NCI-H526 (cell line): ENCODE measurements at regions not wholly inside any gene's neighbourhood (a gene's known extent, or its start where the extent isn't known, plus 50 kb on each side); places are given as distances from the start of the nearest gene placed in this dataset.
"Not testable (repeated sequence)": the region's sequence is repeated elsewhere in the genome, so short reads cannot be mapped to it uniquely, and the experiment has no call there.

Experiments used
- DNase-seq, 2 experiments: peaks; one replicate each; lab custom pipeline; 2025; lab: John Stamatoyannopoulos, UW

DNA sequence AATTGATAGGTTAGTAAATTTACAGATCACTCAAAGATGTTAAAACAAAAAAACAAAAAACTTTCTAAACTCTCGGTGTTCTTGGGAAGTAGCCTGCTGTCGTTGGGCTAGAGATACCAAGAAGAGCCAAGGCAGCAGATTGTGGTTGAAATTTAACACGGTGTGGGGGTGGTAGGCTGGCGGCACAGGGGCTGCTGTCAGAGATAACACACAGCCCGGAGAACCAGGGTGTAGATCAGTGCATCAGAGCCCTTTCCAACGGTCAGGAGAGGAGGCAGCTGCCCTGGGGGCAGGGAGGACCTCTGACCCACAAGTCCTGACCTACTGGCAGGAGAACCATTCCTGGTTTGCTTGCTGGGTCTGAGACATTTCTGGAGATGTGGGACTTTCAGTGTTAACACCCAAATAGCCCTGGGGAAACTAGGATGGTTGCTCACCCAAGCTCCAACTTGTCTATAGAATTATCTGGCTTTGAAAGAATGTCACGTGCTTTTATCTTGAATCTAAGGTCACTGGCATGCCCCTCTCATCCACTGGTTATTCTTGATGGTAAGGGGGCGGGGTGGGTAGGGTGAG is 205.2 kb upstream of the PLGLB2 start:
- DNase-seq: not testable (repeated sequence)

- not testable (repeated sequence) for DNase-seq
Measured at GRCh38 chr2:87543797-87544196, 204.1 kb upstream of the PLGLB2 start.

- DNase-seq: not testable (repeated sequence)
Measured at GRCh38 chr2:87547106-87547505, 200.8 kb upstream of the PLGLB2 start.

DNA sequence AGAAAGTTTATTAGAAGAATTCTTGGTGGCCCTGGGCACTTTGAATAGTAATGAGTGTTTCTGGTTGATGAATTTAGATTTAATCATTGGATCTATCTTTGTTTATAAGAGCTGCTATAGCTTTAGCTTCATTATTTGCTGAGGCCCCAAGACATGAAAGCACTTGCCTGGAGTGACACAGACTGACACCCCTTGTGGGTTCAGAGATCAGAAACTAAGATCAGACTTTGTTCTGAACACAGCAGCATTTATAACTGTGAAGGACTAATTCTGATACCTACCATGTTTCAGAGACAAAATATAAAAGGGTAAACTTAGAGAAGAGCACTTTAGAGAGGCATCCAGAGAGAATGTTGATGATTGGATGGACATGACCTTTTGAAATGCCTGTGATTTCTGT is 199.9 kb upstream of the PLGLB2 start:
- DNase-seq: not testable (repeated sequence)

DNA sequence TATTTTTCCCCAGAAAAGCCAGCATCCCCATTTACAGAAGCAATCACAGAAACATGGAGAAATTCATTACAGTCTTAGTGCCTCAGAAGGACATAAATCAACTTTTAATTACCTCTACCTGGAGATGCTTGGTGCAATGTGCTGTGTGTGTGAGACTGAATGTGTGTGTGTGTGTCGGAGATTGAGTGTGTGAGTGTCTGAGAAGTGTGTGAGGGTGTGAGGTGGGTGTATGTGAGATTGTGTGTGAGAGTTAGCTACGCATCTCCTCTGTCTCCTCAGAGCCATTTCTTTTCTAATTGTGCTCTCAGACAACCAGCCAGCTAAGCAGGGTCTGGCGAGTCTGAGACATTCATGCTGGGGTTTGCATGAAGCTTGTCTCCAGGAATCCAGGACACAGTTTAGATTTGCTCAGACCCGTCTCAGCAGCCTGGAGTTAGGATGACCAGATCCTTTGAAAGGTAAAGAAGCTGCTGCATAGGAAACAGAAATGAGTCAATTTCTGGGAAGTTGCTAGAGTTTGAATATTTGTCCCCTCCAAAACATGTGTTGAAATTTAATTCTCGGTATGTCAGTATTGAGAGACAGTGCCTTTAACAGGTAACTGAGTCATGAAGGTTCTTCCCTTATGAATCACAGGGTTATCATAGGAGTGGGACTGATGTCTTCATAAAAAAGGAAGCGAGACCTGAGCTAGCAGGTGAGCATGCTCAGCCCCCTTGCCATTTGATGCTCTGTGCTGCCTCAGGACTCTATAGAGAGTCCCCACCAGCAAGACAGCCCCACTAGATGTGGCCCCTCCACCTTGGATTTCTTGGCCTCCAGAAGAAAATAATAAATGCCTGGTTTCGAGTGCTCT is 199.0 kb upstream of the PLGLB2 start:
- DNase-seq: not testable (repeated sequence)

DNA sequence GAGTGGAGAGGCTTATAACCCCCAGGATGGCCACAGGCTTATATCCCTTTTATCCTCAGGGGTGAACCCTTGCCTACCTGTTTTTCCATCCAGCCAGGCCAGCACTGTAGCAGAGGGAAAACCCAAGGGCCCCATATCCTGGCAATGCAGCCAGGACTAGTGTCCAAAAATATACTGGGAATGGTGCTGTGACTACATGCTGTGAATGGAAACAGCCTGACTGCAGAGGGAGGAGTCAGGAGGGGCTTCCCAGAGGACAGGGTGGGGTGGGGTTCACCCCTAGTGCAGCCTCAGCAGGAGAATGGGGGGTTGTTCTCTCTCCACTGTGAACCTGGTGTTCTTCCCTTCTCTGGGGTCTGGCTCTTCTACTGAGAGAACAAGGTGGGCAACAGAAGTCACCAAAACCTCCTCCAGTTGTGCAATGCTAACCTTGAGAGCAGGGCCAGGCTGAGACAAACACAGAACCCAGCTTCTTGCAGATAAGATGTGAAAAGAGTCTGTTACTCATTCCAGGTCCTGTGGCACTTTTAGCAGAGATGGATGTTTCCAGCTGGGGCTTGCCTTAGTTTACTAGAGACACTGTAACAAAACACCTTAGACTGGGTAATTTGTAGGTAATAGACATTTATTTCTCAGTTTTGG is 198.2 kb upstream of the PLGLB2 start:
- not testable (repeated sequence) for DNase-seq

DNA sequence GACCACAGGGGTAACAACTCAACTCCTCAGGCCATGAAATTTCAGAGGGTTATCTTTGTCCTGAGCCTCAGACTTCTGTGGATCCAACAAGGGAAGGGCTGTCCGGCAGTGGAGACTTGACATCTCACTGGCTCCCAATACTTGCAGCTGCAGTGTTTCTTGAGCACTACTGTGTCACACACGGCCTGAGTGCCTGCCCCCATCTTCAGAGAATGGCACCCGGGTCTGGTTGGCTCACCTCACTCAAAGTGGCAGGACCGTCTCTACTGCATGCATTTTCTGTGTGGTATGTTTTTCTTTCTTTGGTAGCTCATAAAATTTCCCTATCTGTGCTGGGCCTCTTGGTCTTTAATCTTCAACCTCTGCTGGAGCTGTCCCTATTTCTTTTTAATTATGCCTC is 193.2 kb upstream of the PLGLB2 start:
- not testable (repeated sequence) for DNase-seq

DNA sequence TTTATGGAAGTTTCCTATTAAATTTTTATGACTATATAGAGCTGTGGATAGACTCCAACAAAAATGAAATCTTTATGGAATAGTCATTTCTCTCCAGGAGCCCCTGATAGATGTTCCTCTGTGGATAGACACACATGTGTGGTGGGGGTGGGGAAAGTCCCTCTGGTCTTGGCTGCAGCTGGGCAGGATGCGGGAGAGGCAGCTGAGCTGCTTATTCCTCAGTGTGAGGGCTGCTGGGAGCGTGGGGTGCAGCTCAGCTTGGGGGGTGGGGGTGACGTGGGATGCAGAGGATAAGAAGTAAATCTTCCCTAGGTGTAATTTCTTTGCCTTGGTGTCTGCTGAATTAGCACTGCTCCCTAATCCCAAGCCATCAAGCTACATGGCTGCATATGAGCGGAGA is 192.8 kb upstream of the PLGLB2 start:
- not testable (repeated sequence) for DNase-seq

DNA sequence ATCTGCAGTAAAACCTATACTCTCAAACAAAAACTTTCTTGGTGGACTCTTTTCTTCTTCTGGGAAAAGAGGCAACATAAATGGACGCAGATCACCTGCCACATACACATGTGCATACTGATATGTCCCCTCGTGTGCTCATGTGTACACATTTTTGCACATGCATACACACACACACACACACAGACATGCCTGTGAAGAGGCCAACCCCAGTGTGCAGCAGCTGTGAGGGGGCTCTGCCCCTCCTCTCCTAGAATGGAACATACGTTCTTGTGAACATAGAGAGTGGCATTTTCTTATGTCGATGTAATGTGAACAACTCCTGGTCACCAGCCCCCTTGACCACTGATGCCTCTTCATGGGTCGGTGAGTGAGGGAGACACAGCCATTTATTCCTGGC is 188.9 kb upstream of the PLGLB2 start:
- not testable (repeated sequence) for DNase-seq

GRCh38 chr2:87559735-87560134 is 188.2 kb upstream of the PLGLB2 start:
- not testable (repeated sequence) for DNase-seq

DNA sequence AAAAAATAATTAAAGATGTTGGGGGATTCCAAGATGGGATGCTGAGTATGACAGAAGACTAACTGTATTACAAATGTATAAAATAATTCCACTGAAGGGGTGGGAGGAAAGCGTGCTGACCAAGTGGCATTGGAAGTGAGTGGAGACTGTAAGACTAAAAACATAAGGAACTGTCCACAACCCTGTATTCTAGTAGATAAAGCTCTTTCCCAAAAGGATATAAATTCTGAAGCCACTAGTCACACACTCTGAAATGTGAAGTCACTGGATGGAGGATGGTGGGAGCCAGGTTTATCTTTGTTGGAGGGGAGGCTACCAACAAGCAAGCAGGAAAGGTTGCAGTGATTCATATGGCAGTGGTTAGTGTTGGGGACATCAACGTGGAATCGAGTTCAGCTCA is 182.8 kb upstream of the PLGLB2 start:
- DNase-seq: not testable (repeated sequence)

DNA sequence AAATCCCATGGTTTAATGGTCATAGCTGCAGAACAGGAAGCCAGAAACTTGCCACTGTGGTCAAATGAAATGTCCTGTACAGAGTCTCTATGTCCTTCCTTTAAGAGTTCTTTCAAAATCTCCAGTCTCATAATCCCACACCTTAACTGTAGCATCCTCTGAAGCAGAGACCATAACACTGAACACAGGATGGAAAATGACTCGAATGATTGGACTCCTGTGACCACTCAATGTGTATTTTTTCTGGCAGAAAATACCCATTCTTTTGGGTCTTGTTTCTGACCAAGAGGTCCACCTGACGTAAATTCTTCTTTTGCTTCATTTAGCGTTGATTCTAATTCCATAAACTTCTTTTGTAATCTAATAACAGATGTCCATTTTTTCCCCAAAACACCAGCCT is 181.4 kb upstream of the PLGLB2 start:
- not testable (repeated sequence) for DNase-seq

DNA sequence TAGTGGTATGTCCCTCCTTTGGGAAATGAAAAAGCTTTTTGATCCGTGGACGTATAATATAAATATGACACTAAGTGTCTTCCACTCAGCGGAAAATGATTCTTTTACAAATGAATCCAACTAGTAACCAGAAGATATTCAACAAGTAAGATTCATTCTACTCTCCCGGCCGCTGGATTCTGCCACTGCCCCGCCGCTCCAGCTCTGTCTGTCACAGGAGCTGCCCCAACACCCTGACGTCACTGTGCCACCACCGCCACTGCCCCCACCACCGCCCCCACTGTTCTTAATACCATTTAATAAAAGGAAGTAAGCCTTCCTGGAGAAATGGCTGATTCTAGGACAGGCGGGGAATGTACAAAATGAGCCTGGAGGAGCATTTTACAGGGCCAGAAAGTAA is 180.8 kb upstream of the PLGLB2 start:
- not testable (repeated sequence) for DNase-seq

- not testable (repeated sequence) for DNase-seq
Measured at GRCh38 chr2:87567912-87568311, 180.0 kb upstream of the PLGLB2 start.

- not testable (repeated sequence) for DNase-seq
Measured at GRCh38 chr2:87568554-87569278, 179.2 kb upstream of the PLGLB2 start.

GRCh38 chr2:87569689-87570397 is 178.0 kb upstream of the PLGLB2 start:
- not testable (repeated sequence) for DNase-seq

DNA sequence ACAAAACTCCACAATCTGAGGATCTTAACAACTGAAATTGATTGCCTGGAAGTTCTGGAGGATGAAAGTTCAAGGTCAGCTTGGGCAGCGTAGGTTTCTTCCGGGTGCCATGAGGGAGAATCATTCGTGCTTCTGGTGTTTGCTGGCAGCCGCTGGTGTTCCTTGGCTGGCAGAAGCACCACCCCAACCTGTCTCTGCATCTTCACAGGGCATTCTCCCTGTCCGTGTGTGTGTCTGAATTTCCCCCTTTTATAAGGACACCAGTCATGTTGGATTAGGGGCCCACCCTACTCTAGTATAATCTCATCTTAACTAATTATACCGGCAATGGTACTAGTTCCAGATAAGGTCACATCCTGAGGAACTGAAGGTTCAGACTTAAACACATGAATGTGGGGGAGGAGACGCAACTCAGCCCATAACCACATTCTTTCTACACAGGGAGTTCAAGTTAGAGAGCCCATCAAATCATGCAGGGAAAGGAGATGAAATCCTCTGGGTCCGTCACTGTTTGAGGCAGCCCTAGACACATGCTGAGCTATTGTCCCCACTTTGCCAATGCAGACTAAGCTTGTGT is 175.9 kb upstream of the PLGLB2 start:
- not testable (repeated sequence) for DNase-seq

DNA sequence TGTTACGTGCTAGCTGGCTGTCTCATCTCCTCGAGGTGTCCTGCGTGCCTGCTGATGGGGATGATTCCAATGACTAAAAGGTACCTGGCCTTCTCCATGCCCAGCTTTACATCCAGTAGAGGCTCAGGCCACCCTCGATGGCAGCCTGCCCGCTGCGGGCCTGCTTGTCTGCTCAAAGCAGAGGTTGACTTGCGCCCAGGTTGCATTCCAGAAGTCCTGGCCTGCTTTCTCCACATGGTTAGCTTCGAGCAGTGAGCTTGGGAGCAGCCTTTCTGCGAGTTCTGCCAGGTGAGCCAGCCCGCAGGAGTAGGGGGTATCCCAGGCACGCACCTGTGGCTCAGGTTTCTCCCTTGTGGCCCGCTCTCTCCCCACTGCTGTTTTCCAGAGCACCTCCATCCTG is 175.0 kb upstream of the PLGLB2 start:
- not testable (repeated sequence) for DNase-seq

DNA sequence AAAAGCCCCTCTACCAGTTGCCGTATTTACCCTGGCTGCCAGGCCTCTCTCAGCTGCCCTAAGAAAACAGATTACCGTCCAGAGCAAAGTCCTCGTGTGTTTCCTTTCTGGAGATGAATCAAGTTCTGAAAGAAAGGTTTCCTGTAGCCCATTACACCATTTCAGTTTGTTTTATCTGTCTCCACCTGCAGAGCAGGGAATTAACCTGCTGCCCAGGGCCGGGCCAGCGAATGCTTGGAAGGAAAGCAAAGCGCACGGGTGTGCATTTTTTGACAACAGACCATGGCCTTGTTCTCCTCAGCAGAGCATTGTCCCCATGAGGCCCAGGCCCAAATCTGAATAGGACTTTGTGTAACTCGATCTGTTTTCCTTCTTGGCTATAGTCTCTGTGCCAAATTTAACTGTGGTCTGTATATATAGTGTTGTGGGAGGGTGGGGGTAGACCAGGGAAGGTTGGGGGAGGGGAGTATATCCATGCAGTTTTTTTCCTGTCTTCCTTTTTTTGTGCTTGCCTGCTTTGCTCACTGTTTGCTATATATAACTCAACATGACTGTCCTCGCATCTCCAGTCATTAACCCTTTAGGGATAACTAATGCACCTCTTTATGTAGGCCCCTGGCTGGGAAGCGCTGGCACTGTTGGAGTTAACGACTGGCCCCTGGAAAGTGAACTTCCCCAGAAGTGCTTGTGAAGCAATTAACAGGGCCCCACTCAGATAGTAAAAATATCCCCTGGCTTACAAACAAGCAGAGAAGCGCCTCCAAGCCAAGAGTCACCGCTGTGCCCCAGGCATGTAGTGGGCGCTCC is 174.3 kb upstream of the PLGLB2 start:
- DNase-seq: not testable (repeated sequence)
